ENCODE measurements at regions not wholly inside any gene's neighbourhood (a gene's known extent, or its start where the extent isn't known, plus 50 kb on each side); places are given as distances from the start of the nearest gene placed in this dataset.

DNA sequence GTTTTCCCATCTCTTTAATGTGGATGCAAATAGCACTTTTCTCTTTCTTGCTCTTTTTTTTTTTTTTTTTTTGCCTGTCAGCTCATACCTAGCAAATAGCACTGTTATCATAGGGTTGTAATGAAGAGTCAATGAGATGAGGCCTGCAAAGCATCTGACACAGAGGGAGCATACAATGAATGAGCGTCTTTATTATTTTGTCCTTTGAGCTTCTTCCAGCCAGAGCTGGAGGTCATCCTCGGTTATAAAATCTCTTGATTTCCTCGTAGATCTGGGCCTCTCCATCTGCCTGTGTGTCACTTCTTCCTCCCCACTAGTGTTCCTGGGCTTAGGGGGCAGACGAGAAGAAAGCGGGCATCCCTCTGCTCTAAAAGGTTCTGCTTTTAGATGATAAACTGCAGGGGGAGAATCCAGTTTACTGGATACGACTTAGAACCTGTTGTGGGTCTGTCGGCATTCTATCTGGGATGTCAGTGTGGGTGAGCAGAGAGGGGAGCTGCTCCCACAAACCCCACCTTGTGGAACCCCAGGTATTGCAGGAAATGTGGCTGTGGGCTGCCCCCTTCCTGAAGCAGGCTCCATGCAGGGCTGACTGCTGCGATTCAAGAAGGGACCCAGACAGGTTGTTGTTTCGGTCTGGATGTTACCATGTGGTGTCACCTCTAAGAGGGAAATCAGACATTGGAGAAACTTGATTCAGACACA lies 135.8 kb upstream of the GPR26 start:
- Histone ChIP-seq H2BK120ac (replicated peaks; ENCODE audit: low read depth, low read length) (no peak overlapping the region), H3K9ac (replicated peaks in 1 of 4; ENCODE audit: extremely low read depth in 1 of 4, low read depth in 3 of 4, low read length in 3 of 4) (no peak overlapping the region), H4K8ac (ENCODE audit: extremely low read depth, insufficient read depth, low read length) (no peak overlapping the region), H4K20me1 (replicated peaks in 1 of 2; ENCODE audit: control insufficient read depth in 1 of 2, insufficient read depth in 2 of 2, low read length in 2 of 2) (no peaks in the 10 kb centered on the region), H3K36me3 (ENCODE audit: control insufficient read depth in 2 of 4, insufficient read depth in 4 of 4, low read length in 3 of 4) (no peaks in the 10 kb centered on the region), H4K91ac (replicated peaks; ENCODE audit: insufficient read length, low read length) (no peak overlapping the region), H2BK12ac (ENCODE audit: low read depth, low read length) (no peak overlapping the region), H3K79me2 (ENCODE audit: control insufficient read depth in 1 of 2, insufficient read depth in 2 of 2, low read length in 2 of 2) (no peaks in the 10 kb centered on the region), H2AK5ac (ENCODE audit: low read depth, low read length) (no peak overlapping the region), H2AFZ (ENCODE audit: low read length) (0 out of 2 replicates have a peak overlapping the region, but pooled peaks have one; percentile 39), H3K27ac (ENCODE audit: low read depth, low read length) (no peak overlapping the region), H3K18ac (ENCODE audit: extremely low read depth, low read length) (no peak overlapping the region), H3K27me3 (replicated peaks in 1 of 4; ENCODE audit: control insufficient read depth in 3 of 4, extremely low read depth in 1 of 4, insufficient read depth in 3 of 4, low read length in 3 of 4) (no peaks in the 10 kb centered on the region; a peak in 1 of 7 replicates), H3K23ac (ENCODE audit: insufficient read length) (no peak overlapping the region), H3K14ac (ENCODE audit: insufficient read length) (no peak overlapping the region), H3K4me3 (ENCODE audit: extremely low read depth in 1 of 4, insufficient read depth in 2 of 4, low read depth in 3 of 4, low read length in 4 of 4) (no peak overlapping the region), H2BK15ac (ENCODE audit: low read length) (no peak overlapping the region), H2BK20ac (ENCODE audit: low read length) (no peak overlapping the region), H3K4me1 (replicated peaks in 1 of 4; ENCODE audit: control insufficient read depth in 3 of 4, insufficient read depth in 4 of 4, low read length in 3 of 4) (0 out of 7 replicates have a peak, but pooled peaks cover 0 to 2% (median 0%) of the 10 kb centered on the region in 4 experiments), H3K9me3 (ENCODE audit: insufficient read depth in 2 of 2, low read depth in 1 of 2, low read length in 1 of 2) (no peaks in the 10 kb centered on the region), H3K56ac (replicated peaks; ENCODE audit: insufficient read length, low read depth, low read length) (no peak overlapping the region), H3K4me2 (ENCODE audit: insufficient read depth in 1 of 2, low read depth in 2 of 2, low read length in 2 of 2) (no peak overlapping the region), H2BK5ac (ENCODE audit: low read depth, low read length) (no peak overlapping the region), H3K23me2 (ENCODE audit: low read depth, low read length) (no peaks in the 10 kb centered on the region), H3K79me1 (ENCODE audit: low read depth, low read length) (no peaks in the 10 kb centered on the region), H4K5ac (ENCODE audit: insufficient read length, low read depth, low read length) (no peak overlapping the region), H3K4ac (replicated peaks; ENCODE audit: insufficient read length, low read depth, low read length) (no peak overlapping the region)
- 63% methylated on average over 9 of the region's 9 CpGs; no CpG with 5 or more reads in 1 of the 2 experiments for WGBS, 2 experiments (ENCODE audit: extremely low coverage in 1 of 2, insufficient coverage in 1 of 2, insufficient read length in 1 of 2, insufficient replicate concordance in 2 of 2, low coverage in 1 of 2, low lambda C conversion rate in 2 of 2, missing lambda C conversion rate in 1 of 2)
- FAIRE-seq (no peak), DNase-seq (ENCODE audit: low read depth in 1 of 2, low spot score in 2 of 2) (peak in 1 of 2 experiments; percentile 71)
- CTCF ChIA-PET (ENCODE audit: partially characterized antibody): interaction anchor here (0.6 to 4.3 kb wide), 13 partner anchors 9 to 250 kb away, joined by 3 to 23 read pairs (median 3); no protein-coding TSS in a partner anchor
- POLR2A ChIA-PET (ENCODE audit: partially characterized antibody): interaction anchor here (0.7 to 1.6 kb wide), 3 partner anchors 9 to 19 kb away, joined by 3 to 5 read pairs (median 3); no protein-coding TSS in a partner anchor
- TF ChIP-seq BACH1 (IDR thresholded peaks at IDR 0.05; ENCODE audit: low read length): no peak
- no peak for TF ChIP-seq CBX8 (IDR thresholded peaks at IDR 0.05; ENCODE audit: borderline replicate concordance, low read depth, low read length)
- TF ChIP-seq JUN (IDR thresholded peaks at IDR 0.05; ENCODE audit: low read depth, low read length): no peak
- TF ChIP-seq, protein P1, sequence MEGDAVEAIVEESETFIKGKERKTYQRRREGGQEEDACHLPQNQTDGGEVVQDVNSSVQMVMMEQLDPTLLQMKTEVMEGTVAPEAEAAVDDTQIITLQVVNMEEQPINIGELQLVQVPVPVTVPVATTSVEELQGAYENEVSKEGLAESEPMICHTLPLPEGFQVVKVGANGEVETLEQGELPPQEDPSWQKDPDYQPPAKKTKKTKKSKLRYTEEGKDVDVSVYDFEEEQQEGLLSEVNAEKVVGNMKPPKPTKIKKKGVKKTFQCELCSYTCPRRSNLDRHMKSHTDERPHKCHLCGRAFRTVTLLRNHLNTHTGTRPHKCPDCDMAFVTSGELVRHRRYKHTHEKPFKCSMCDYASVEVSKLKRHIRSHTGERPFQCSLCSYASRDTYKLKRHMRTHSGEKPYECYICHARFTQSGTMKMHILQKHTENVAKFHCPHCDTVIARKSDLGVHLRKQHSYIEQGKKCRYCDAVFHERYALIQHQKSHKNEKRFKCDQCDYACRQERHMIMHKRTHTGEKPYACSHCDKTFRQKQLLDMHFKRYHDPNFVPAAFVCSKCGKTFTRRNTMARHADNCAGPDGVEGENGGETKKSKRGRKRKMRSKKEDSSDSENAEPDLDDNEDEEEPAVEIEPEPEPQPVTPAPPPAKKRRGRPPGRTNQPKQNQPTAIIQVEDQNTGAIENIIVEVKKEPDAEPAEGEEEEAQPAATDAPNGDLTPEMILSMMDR (IDR thresholded peaks at IDR 0.05; ENCODE audit: control extremely low read depth in 1 of 3, insufficient read depth in 1 of 3, low read depth in 1 of 3, low read length in 3 of 3): peak; percentile 60 to 82 (median 71)
- no peak for TF ChIP-seq SAP30 (IDR thresholded peaks at IDR 0.05; ENCODE audit: insufficient read depth, insufficient replicate concordance, low read length)
- TF ChIP-seq TEAD4 (IDR thresholded peaks at IDR 0.05; ENCODE audit: low read depth, low read length): 0 out of 2 replicates have a peak, but pooled peaks have one; percentile 12
- TF ChIP-seq HDAC2 (IDR thresholded peaks at IDR 0.05; ENCODE audit: borderline replicate concordance in 1 of 2, low read depth in 2 of 2, low read length in 2 of 2): no peak
- TF ChIP-seq HDAC6 (IDR thresholded peaks at IDR 0.05; ENCODE audit: low read depth, low read length): no peak
- no peak for TF ChIP-seq RBBP5 (IDR thresholded peaks at IDR 0.05; ENCODE audit: borderline replicate concordance, low read depth, low read length)
- TF ChIP-seq SIRT6 (IDR thresholded peaks at IDR 0.05; ENCODE audit: low read length): no peak

All from H1 (cell line).